Kidney (tissue), 13 donors: ENCODE measurements at regions not wholly inside any gene's neighbourhood (a gene's known extent, or its start where the extent isn't known, plus 50 kb on each side); places are given as distances from the start of the nearest gene placed in this dataset.

Source experiments
- DNase-seq, 5 donors: peaks; one replicate each; pipeline ENCODE4 v3.0.0-alpha.2; 2013 to 2020
- FAIRE-seq: peaks from 2 replicates; lab custom pipeline; 2012; peaks lifted over from hg19 to GRCh38; lab: Jason Lieb, UNC
- H3K27ac ChIP-seq, 2 donors: one replicate each; pipeline ENCODE4 v1.7.0; 2013; ENCODE audit warnings: low read depth in 2 of 2, low read length in 2 of 2, inconsistent platforms in 1 of 2
- H3K27me3 ChIP-seq: one replicate; pipeline ENCODE4 v1.7.1; 2013; ENCODE audit warnings: low read length, inconsistent platforms; ENCODE audit not compliant: control insufficient read depth, insufficient read depth
- H3K36me3 ChIP-seq, 3 donors: one replicate each; pipeline versions ENCODE4 v1.7.0 to v1.7.1; 2013; ENCODE audit warnings: low read length in 3 of 3, control low read depth in 1 of 3, inconsistent platforms in 1 of 3; ENCODE audit not compliant: insufficient read depth in 3 of 3, control insufficient read depth in 2 of 3
- H3K4me1 ChIP-seq, 3 donors: one replicate each; pipeline versions ENCODE4 v1.7.0 to v1.7.1; 2013; ENCODE audit warnings: low read length in 3 of 3, inconsistent platforms in 1 of 3, low read depth in 1 of 3; ENCODE audit not compliant: control insufficient read depth in 2 of 3, insufficient read depth in 2 of 3
- H3K4me3 ChIP-seq, 3 donors: one replicate each; pipeline versions ENCODE4 v1.7.0 to v1.8.1; 2013; ENCODE audit warnings: low read length in 3 of 3, control low read depth in 1 of 3, inconsistent platforms in 1 of 3
- H3K9ac ChIP-seq, 3 donors: one replicate each; pipeline versions ENCODE4 v1.7.0 to v1.7.1; 2013; ENCODE audit warnings: low read length in 3 of 3, control low read depth in 1 of 3, inconsistent platforms in 1 of 3
- H3K9me3 ChIP-seq, 3 donors: one replicate each; pipeline versions ENCODE4 v1.7.0 to v1.7.1; 2013; ENCODE audit warnings: low read length in 3 of 3, control low read depth in 1 of 3, inconsistent platforms in 1 of 3; ENCODE audit not compliant: control insufficient read depth in 2 of 3, insufficient read depth in 1 of 3
- CTCF ChIP-seq: IDR thresholded peaks from 3 replicates; pipeline ENCODE4 v1.5.1; 2012; ENCODE audit warnings: mild to moderate bottlenecking, moderate library complexity, borderline replicate concordance; ENCODE audit not compliant: insufficient read depth; ENCODE audit errors: extremely low read depth
- intact Hi-C: fragments of 100-400 bp; cut with DNase I; formaldehyde crosslinking; loops from one replicate; pipeline ENCODE4 v1.11.1; 2022
- donor health status: control.
- donor health status: control.
- donor health status: control.
- donor health status: control.
- donor health status: control.
- donor health status: DM: yes; HTN: yes; CAD: no.
- donor health status: Normal renal cell carcinoma (clear cell type).

- Histone ChIP-seq H3K36me3 (no peaks in the 10 kb centered on the region), H3K9ac (no peak overlapping the region), H3K4me1 (no peaks in the 10 kb centered on the region), H3K27me3 (no peaks in the 10 kb centered on the region), H3K27ac (no peak overlapping the region), H3K9me3 (no peaks in the 10 kb centered on the region), H3K4me3 (no peak overlapping the region)
- intact Hi-C loops, result no loop called here
- no peak for FAIRE-seq
- DNase-seq, result peak; percentile 76 to 89 (median 83)
- no peak for TF ChIP-seq CTCF
Measured at GRCh38 chr2:6290217-6291015, 575.3 kb downstream of the CMPK2 start.

- no peak for DNase-seq
- Histone ChIP-seq H3K27ac (no peak overlapping the region), H3K4me1 (no peaks in the 10 kb centered on the region), H3K9ac (no peak overlapping the region), H3K36me3 (no peaks in the 10 kb centered on the region), H3K4me3 (no peak overlapping the region), H3K9me3 (no peaks in the 10 kb centered on the region), H3K27me3 (no peaks in the 10 kb centered on the region)
- TF ChIP-seq CTCF, result no peak
- intact Hi-C loops, result no loop called here
- FAIRE-seq, result no peak
Measured at GRCh38 chr2:6294791-6295190, 570.9 kb downstream of the CMPK2 start.

- Histone ChIP-seq H3K4me1 (no peaks in the 10 kb centered on the region), H3K36me3 (no peaks in the 10 kb centered on the region), H3K27me3 (no peaks in the 10 kb centered on the region), H3K4me3 (no peak overlapping the region), H3K9me3 (no peaks in the 10 kb centered on the region), H3K9ac (no peak overlapping the region), H3K27ac (no peak overlapping the region)
- FAIRE-seq (no peak), DNase-seq (peak in 1 of 5 donors; percentile 48)
- intact Hi-C loops, result no loop called here
- no peak for TF ChIP-seq CTCF
Measured at GRCh38 chr2:6297238-6297637, 568.5 kb downstream of the CMPK2 start.
